IPS-20b (cell line): ENCODE measurements at regions not wholly inside any gene's neighbourhood (a gene's known extent, or its start where the extent isn't known, plus 50 kb on each side); places are given as distances from the start of the nearest gene placed in this dataset.

Experiments
- H3K27ac ChIP-seq: one replicate; pipeline ENCODE4 v1.5.1; 2013; ENCODE audit warnings: low read length
- H3K27me3 ChIP-seq: 2 replicates; pipeline ENCODE4 v1.6.1; 2013; ENCODE audit warnings: mild to moderate bottlenecking, low read length, inconsistent platforms; ENCODE audit not compliant: insufficient read depth
- H3K36me3 ChIP-seq: 2 replicates; pipeline ENCODE4 v1.6.1; 2013; ENCODE audit warnings: low read depth, mild to moderate bottlenecking, inconsistent platforms, low read length, moderate library complexity; ENCODE audit not compliant: insufficient read depth
- H3K4me1 ChIP-seq: 2 replicates; pipeline ENCODE4 v1.6.1; 2013; ENCODE audit warnings: mild to moderate bottlenecking, control low read depth, inconsistent platforms, low read length, moderate library complexity; ENCODE audit not compliant: insufficient read depth
- H3K4me3 ChIP-seq: 2 replicates; pipeline ENCODE4 v1.5.1; 2013; ENCODE audit warnings: mild to moderate bottlenecking, low read length, inconsistent platforms
- H3K9ac ChIP-seq: 2 replicates; pipeline ENCODE4 v1.6.1; 2013; ENCODE audit warnings: low read depth, mild to moderate bottlenecking, inconsistent platforms, low read length, moderate library complexity
- H3K9me3 ChIP-seq: 2 replicates; pipeline ENCODE4 v1.6.1; 2013; ENCODE audit warnings: mild to moderate bottlenecking, low read depth, low read length, inconsistent platforms; ENCODE audit not compliant: insufficient read depth

- Histone ChIP-seq H3K9ac (no peak overlapping the region), H3K36me3 (no peaks in the 10 kb centered on the region), H3K4me1 (no peaks in the 10 kb centered on the region), H3K4me3 (no peak overlapping the region), H3K9me3 (no peaks in the 10 kb centered on the region), H3K27ac (no peak overlapping the region), H3K27me3 (no peaks in the 10 kb centered on the region)
Observed at GRCh38 chr1:34455121-34455520, 278.4 kb downstream of the C1orf94 start.

GRCh38 chr1:34460193-34460592 lies 283.5 kb downstream of the C1orf94 start:
- Histone ChIP-seq H3K9me3 (no peaks in the 10 kb centered on the region), H3K4me3 (no peak overlapping the region), H3K4me1 (no peaks in the 10 kb centered on the region), H3K27me3 (no peaks in the 10 kb centered on the region), H3K36me3 (no peaks in the 10 kb centered on the region), H3K27ac (no peak overlapping the region), H3K9ac (no peak overlapping the region)

GRCh38 chr1:34470401-34470800 lies 284.4 kb upstream of the GJB5 start:
- Histone ChIP-seq H3K27ac (no peak overlapping the region), H3K4me3 (no peak overlapping the region), H3K36me3 (no peaks in the 10 kb centered on the region), H3K9me3 (no peaks in the 10 kb centered on the region), H3K4me1 (peaks cover 6% of the 10 kb centered on the region; the same call in 1 of the 2 replicates), H3K27me3 (no peaks in the 10 kb centered on the region), H3K9ac (no peak overlapping the region)

GRCh38 chr1:34474566-34474965 lies 280.3 kb upstream of the GJB5 start:
- Histone ChIP-seq H3K4me3 (no peak overlapping the region), H3K9ac (no peak overlapping the region), H3K9me3 (no peaks in the 10 kb centered on the region), H3K36me3 (no peaks in the 10 kb centered on the region), H3K4me1 (peaks cover 9% of the 10 kb centered on the region; the same call in 1 of the 2 replicates), H3K27me3 (no peaks in the 10 kb centered on the region), H3K27ac (no peak overlapping the region)

- Histone ChIP-seq H3K4me1 (peaks cover 3% of the 10 kb centered on the region; the same call in 1 of the 2 replicates), H3K27ac (no peak overlapping the region), H3K4me3 (no peak overlapping the region), H3K9ac (no peak overlapping the region), H3K9me3 (no peaks in the 10 kb centered on the region; the same call in 1 of the 2 replicates), H3K36me3 (no peaks in the 10 kb centered on the region), H3K27me3 (no peaks in the 10 kb centered on the region)
Observed at GRCh38 chr1:34476371-34476770, 278.5 kb upstream of the GJB5 start.

GRCh38 chr1:34477632-34478141 lies 277.2 kb upstream of the GJB5 start:
- Histone ChIP-seq H3K9me3 (no peaks in the 10 kb centered on the region; the same call in 1 of the 2 replicates), H3K36me3 (no peaks in the 10 kb centered on the region), H3K27ac (no peak overlapping the region), H3K27me3 (no peaks in the 10 kb centered on the region), H3K4me1 (peaks cover 3% of the 10 kb centered on the region; the same call in 1 of the 2 replicates), H3K9ac (no peak overlapping the region), H3K4me3 (no peak overlapping the region)

- H3K4me3 ChIP-seq: no peak overlapping the region
- no peaks in the 10 kb centered on the region for H3K27me3 ChIP-seq
- no peak overlapping the region for H3K9ac ChIP-seq
- H3K9me3 ChIP-seq: no peaks in the 10 kb centered on the region; the same call in 1 of the 2 replicates
- H3K4me1 ChIP-seq: peaks cover 3% of the 10 kb centered on the region; the same call in 1 of the 2 replicates
- no peaks in the 10 kb centered on the region for H3K36me3 ChIP-seq
- no peak overlapping the region for H3K27ac ChIP-seq
Observed at GRCh38 chr1:34478515-34479076, 276.3 kb upstream of the GJB5 start.

- Histone ChIP-seq H3K27me3 (no peaks in the 10 kb centered on the region), H3K4me3 (no peak overlapping the region), H3K9me3 (no peaks in the 10 kb centered on the region; the same call in 1 of the 2 replicates), H3K9ac (no peak overlapping the region), H3K27ac (no peak overlapping the region), H3K4me1 (peaks cover 3% of the 10 kb centered on the region; the same call in 1 of the 2 replicates), H3K36me3 (no peaks in the 10 kb centered on the region)
Observed at GRCh38 chr1:34479731-34480130, 275.1 kb upstream of the GJB5 start.

- Histone ChIP-seq H3K4me1 (no peaks in the 10 kb centered on the region), H3K9ac (no peak overlapping the region)
Observed at GRCh38 chr1:34488080-34488708, 266.7 kb upstream of the GJB5 start.

GRCh38 chr1:34500451-34500850 lies 254.4 kb upstream of the GJB5 start:
- no peaks in the 10 kb centered on the region for H3K36me3 ChIP-seq
- no peak overlapping the region for H3K4me3 ChIP-seq
- no peaks in the 10 kb centered on the region for H3K4me1 ChIP-seq
- no peak overlapping the region for H3K27ac ChIP-seq
- peaks cover 9% of the 10 kb centered on the region for H3K27me3 ChIP-seq
- no peak overlapping the region for H3K9ac ChIP-seq
- H3K9me3 ChIP-seq: no peaks in the 10 kb centered on the region

More at GRCh38 chr1:34488080-34488708, 266.7 kb upstream of the GJB5 start:
- Histone ChIP-seq H3K9me3 (peaks cover 29% of the 10 kb centered on the region), H3K36me3 (no peaks in the 10 kb centered on the region), H3K27me3 (no peaks in the 10 kb centered on the region), H3K4me3 (no peak overlapping the region), H3K27ac (no peak overlapping the region)

GRCh38 chr1:34511802-34512201 lies 243.0 kb upstream of the GJB5 start:
- Histone ChIP-seq H3K9ac (no peak overlapping the region), H3K36me3 (no peaks in the 10 kb centered on the region), H3K4me3 (no peak overlapping the region), H3K27me3 (no peaks in the 10 kb centered on the region), H3K9me3 (peaks cover 29% of the 10 kb centered on the region), H3K27ac (no peak overlapping the region), H3K4me1 (no peaks in the 10 kb centered on the region)

- Histone ChIP-seq H3K36me3 (no peaks in the 10 kb centered on the region), H3K9me3 (no peaks in the 10 kb centered on the region; the same call in 1 of the 2 replicates), H3K9ac (no peak overlapping the region), H3K27me3 (no peaks in the 10 kb centered on the region), H3K4me1 (no peaks in the 10 kb centered on the region), H3K4me3 (no peak overlapping the region), H3K27ac (no peak overlapping the region)
Observed at GRCh38 chr1:34518146-34518699, 236.6 kb upstream of the GJB5 start.
